Uterus (tissue), 3 donors: ENCODE measurements at regions not wholly inside any gene's neighbourhood (a gene's known extent, or its start where the extent isn't known, plus 50 kb on each side); places are given as distances from the start of the nearest gene placed in this dataset.

ENCODE experiments used
- DNase-seq, 2 donors: peaks; one replicate each; pipeline ENCODE4 v3.0.0-alpha.2; 2019 to 2020
- H3K27ac ChIP-seq, 2 donors: fragments of 200-600 bp; sonication (generic); 1 replicate in 1 of 2; 2 replicates in 1 of 2; pipeline ENCODE4 v1.5.1; 2016 to 2018
- H3K27me3 ChIP-seq, 2 donors: fragments of 200-600 bp; sonication (generic); one replicate each; pipeline ENCODE4 v1.5.1; 2018 to 2019; ENCODE audit warnings: control low read depth in 1 of 2
- H3K36me3 ChIP-seq, 2 donors: fragments of 200-600 bp; sonication (generic); one replicate each; pipeline ENCODE4 v1.5.1; 2019; ENCODE audit warnings: control low read depth in 1 of 2
- H3K4me1 ChIP-seq, 2 donors: fragments of 200-600 bp; sonication (generic); one replicate each; pipeline ENCODE4 v1.5.1; 2018 to 2019; ENCODE audit warnings: control low read depth in 1 of 2
- H3K4me3 ChIP-seq, 2 donors: fragments of 200-600 bp; sonication (generic); 1 replicate in 1 of 2; 2 replicates in 1 of 2; pipeline ENCODE4 v1.5.1; 2018 to 2019; ENCODE audit warnings: mild to moderate bottlenecking in 1 of 2
- H3K9me3 ChIP-seq, 2 donors: fragments of 200-600 bp; sonication (generic); one replicate each; pipeline ENCODE4 v1.5.1; 2019; ENCODE audit warnings: control low read depth in 1 of 2
- POLR2A ChIP-seq, 2 donors: fragments of 450-650 bp; IDR thresholded peaks; one replicate each; pipeline ENCODE4 v1.6.1; 2016; ENCODE audit warnings: antibody characterized with exemption in 2 of 2, mild to moderate bottlenecking in 1 of 2, moderate library complexity in 1 of 2
- intact Hi-C: fragments of 100-400 bp; cut with DNase I; formaldehyde crosslinking; loops from one replicate; pipeline ENCODE4 v1.15.1; 2023; ENCODE audit warnings: low total_unique reads
- TF ChIP-seq, protein P1 (sequence below), 4 experiments: fragments of 200-600 bp in 2 of 4; fragments of 450-650 bp in 2 of 4; sonication (generic) in 2 of 4; IDR thresholded peaks; one replicate each; pipeline ENCODE4 v1.5.1; 2016 to 2019; ENCODE audit warnings: antibody characterized with exemption in 4 of 4, mild to moderate bottlenecking in 2 of 4, moderate library complexity in 1 of 4
- donor health status: DM: yes; HTN: yes; CAD: no.

DNA sequence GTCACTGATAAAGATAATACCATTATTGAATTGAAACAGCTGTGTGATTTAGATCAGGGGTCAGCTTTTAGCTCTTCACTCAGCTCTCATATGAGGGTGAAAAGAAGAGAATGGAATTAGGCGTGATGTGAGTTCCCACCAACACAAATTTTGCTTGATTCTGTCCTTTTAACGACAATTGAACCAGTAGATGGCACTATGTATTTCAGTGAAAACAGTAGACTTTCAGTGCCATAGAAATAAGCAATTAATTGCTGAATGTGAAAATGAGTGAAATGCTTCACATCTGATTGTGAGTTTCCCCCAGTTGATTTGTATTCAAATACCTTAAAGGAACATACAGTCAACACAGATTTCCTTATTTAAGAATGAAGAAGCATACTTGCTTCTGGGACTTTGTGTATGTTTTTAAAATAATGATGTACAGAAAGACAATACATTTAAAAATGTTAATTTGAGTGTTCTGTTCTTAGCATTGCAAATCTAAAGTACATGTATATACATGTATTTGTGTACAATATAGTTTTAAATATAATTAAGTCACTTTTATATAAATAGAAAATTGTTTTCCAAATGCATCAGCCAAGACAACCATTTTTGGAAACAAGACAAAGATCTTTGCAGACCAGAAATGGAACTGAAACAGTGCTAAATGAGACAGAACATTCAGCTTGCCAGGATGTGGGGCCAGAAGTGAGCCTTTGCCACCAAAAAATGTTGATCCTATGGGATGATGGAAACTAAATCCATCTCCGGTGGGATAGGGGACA is 178.8 kb downstream of the SNCA start:
- DNase-seq = no peak
- no peaks in the 10 kb centered on the region for H3K27me3 ChIP-seq
- H3K36me3 ChIP-seq = no peaks in the 10 kb centered on the region
- intact Hi-C loops = no loop called here
- H3K4me3 ChIP-seq = no peak overlapping the region
- no peak overlapping the region for H3K27ac ChIP-seq
- H3K4me1 ChIP-seq = peaks cover 0 to 7% of the 10 kb centered on the region in 2 donors
- no peaks in the 10 kb centered on the region for H3K9me3 ChIP-seq
- no peak for TF ChIP-seq POLR2A (IDR thresholded peaks at IDR 0.05)
- TF ChIP-seq, protein P1, sequence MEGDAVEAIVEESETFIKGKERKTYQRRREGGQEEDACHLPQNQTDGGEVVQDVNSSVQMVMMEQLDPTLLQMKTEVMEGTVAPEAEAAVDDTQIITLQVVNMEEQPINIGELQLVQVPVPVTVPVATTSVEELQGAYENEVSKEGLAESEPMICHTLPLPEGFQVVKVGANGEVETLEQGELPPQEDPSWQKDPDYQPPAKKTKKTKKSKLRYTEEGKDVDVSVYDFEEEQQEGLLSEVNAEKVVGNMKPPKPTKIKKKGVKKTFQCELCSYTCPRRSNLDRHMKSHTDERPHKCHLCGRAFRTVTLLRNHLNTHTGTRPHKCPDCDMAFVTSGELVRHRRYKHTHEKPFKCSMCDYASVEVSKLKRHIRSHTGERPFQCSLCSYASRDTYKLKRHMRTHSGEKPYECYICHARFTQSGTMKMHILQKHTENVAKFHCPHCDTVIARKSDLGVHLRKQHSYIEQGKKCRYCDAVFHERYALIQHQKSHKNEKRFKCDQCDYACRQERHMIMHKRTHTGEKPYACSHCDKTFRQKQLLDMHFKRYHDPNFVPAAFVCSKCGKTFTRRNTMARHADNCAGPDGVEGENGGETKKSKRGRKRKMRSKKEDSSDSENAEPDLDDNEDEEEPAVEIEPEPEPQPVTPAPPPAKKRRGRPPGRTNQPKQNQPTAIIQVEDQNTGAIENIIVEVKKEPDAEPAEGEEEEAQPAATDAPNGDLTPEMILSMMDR (IDR thresholded peaks at IDR 0.05) = peak; percentile 39 to 53 (median 49)

DNA sequence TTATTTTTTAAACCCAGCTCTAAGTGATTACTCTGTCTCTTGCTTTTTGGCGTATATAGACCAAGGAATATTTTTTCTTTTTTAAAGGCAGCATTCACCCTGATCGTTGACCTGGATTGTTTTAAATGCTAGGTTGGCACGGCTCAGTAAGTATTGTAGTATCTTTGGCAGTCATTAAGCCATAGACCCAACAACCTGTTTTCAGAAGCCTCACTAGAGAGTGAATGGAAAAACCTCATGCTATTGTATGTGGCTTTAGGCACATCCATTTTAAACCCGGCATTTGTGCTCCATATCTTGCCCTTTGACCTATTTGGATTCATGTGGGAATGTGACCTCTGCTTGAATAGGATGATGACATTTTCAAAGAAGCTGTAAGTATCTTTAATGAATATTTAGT is 183.9 kb downstream of the SNCA start:
- no peaks in the 10 kb centered on the region for H3K4me1 ChIP-seq
- H3K27ac ChIP-seq = no peak overlapping the region
- no peak for DNase-seq
- intact Hi-C loops = no loop called here
- no peak overlapping the region for H3K4me3 ChIP-seq
- no peaks in the 10 kb centered on the region for H3K27me3 ChIP-seq
- no peak for TF ChIP-seq POLR2A (IDR thresholded peaks at IDR 0.05)
- TF ChIP-seq, protein P1 (IDR thresholded peaks at IDR 0.05) = no peak
- H3K9me3 ChIP-seq = no peaks in the 10 kb centered on the region
- H3K36me3 ChIP-seq = no peaks in the 10 kb centered on the region

DNA sequence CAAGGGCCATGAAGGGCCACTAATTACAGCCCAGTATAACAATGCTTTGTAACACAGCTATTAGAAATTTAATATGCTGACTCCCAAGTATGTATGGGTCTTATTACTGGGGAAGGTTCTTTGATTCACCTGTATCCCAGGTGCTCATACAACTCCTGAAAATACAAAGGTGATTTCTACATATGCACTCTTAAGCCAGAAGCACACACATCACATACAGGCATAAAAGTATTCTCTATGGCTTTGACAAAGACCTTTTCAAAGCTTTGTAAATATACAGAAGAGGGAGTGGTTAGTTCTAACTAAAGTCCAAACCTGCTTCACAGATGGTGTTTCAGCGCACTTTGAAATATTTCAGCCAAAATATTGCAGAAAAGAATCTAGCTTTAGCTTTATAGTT is 191.5 kb downstream of the SNCA start:
- intact Hi-C loops = no loop called here
- no peaks in the 10 kb centered on the region for H3K9me3 ChIP-seq
- no peaks in the 10 kb centered on the region for H3K36me3 ChIP-seq
- H3K4me1 ChIP-seq = no peaks in the 10 kb centered on the region
- H3K4me3 ChIP-seq = no peak overlapping the region
- no peaks in the 10 kb centered on the region for H3K27me3 ChIP-seq
- DNase-seq = no peak
- TF ChIP-seq, protein P1 (IDR thresholded peaks at IDR 0.05) = no peak
- no peak for TF ChIP-seq POLR2A (IDR thresholded peaks at IDR 0.05)
- H3K27ac ChIP-seq = no peak overlapping the region

DNA sequence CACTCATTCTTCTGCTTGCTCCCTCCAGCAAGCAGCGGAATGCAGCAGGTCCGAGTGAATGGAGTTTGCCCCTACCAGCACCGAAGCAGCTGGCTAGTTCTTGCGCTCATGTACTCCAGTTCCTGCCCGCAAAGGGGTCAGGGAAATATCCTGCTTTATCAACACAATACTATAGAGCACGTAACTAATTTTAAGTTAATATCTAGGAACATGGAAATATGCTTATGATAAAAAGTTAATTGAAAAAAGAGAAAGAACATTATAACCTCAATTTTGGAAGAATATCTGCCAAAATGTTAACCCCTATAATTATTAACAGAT is 195.6 kb downstream of the SNCA start:
- intact Hi-C loops = no loop called here
- no peak for DNase-seq
- Histone ChIP-seq H3K27ac (no peak overlapping the region), H3K4me1 (no peaks in the 10 kb centered on the region), H3K27me3 (no peaks in the 10 kb centered on the region), H3K9me3 (no peaks in the 10 kb centered on the region), H3K4me3 (no peak overlapping the region), H3K36me3 (no peaks in the 10 kb centered on the region)
- TF ChIP-seq, protein P1 (IDR thresholded peaks at IDR 0.05) = no peak
- TF ChIP-seq POLR2A (IDR thresholded peaks at IDR 0.05) = no peak

DNA sequence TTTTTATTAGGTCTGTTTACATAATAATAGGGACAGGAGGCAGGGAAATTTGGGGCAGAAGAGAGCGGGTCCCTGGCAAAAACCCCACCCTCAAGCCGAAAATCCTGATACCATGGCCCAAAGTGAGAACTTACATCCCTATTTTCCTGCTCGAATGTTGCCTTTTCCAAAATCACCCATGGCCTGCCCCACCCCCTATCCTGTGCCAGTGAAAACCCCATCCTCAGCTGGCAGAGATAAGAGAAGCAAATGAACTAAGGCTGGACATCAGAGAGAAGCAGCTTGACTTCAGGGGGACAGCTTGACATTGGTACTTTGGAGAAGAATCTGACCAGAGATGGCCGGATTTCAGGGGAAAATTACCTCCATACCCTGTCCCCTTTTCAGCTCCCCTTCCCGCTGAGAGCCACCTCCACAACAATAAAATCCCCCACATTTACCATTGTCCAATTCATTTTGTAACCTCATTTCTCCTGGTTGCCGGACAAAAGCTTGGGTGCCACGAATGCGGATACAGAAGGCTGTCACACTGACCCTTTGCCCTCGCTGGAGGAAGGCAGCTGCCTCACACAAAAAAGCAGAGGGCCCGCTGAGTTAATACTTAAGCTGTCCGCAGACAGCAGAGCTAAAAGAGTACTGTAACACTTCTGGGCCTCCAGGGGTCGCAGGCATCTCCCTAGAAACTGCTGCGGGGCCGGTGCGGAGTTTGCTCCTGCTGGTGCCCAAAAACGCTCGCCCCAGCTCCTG is 196.2 kb downstream of the SNCA start:
- H3K27me3 ChIP-seq = no peaks in the 10 kb centered on the region
- DNase-seq = peak; percentile 19 to 28
- no peak overlapping the region for H3K4me3 ChIP-seq
- TF ChIP-seq POLR2A (IDR thresholded peaks at IDR 0.05) = no peak
- TF ChIP-seq, protein P1 (IDR thresholded peaks at IDR 0.05) = peak; percentile 13 to 46 (median 22)
- intact Hi-C loops = no loop called here
- no peaks in the 10 kb centered on the region for H3K4me1 ChIP-seq
- H3K27ac ChIP-seq = no peak overlapping the region
- no peaks in the 10 kb centered on the region for H3K9me3 ChIP-seq
- no peaks in the 10 kb centered on the region for H3K36me3 ChIP-seq
